Upper lobe of right lung (tissue), 1 donor: ENCODE measurements at regions not wholly inside any gene's neighbourhood (a gene's known extent, or its start where the extent isn't known, plus 50 kb on each side); places are given as distances from the start of the nearest gene placed in this dataset.
A peak's percentile ranks its signal among the peaks of the same experiment; 100 is the strongest.
"Not testable (repeated sequence)": the region's sequence is repeated elsewhere in the genome, so short reads cannot be mapped to it uniquely, and the experiment has no call there.

ENCODE experiments used
- ATAC-seq: fragments of 200-7000 bp; cut with Tn5 transposase; one replicate; pipeline ENCODE4 v1.9.1; 2020; ENCODE audit warnings: mild to moderate bottlenecking, moderate library complexity
- DNase-seq: peaks from one replicate; pipeline ENCODE4 v3.0.0-alpha.2; 2020
- H3K27ac ChIP-seq: fragments of 200-600 bp; one replicate; pipeline ENCODE4 v1.8.0; 2022
- H3K27me3 ChIP-seq: fragments of 200-600 bp; one replicate; pipeline ENCODE4 v1.8.0; 2022; ENCODE audit warnings: mild to moderate bottlenecking
- H3K36me3 ChIP-seq: fragments of 200-600 bp; one replicate; pipeline ENCODE4 v1.8.0; 2022
- H3K4me1 ChIP-seq: fragments of 200-600 bp; one replicate; pipeline ENCODE4 v1.8.0; 2022
- H3K4me3 ChIP-seq: fragments of 200-600 bp; one replicate; pipeline ENCODE4 v1.8.0; 2022; ENCODE audit warnings: mild to moderate bottlenecking
- H3K9me3 ChIP-seq: fragments of 200-600 bp; one replicate; pipeline ENCODE4 v1.8.0; 2022
- CTCF ChIP-seq: fragments of 200-600 bp; IDR thresholded peaks from one replicate; pipeline ENCODE4 v1.8.0; 2022; ENCODE audit warnings: antibody characterized with exemption
- intact Hi-C: fragments of 100-400 bp; cut with DNase I; formaldehyde crosslinking; loops from one replicate; pipeline ENCODE4 v1.11.0; 2022
- donor health status: DM: no; HTN: yes; CAD: no; lungs with severe emphysema.

GRCh38 chr2:89936559-89936958 is 1245.1 kb downstream of the RPIA start:
- H3K36me3 ChIP-seq, DNase-seq, H3K4me3 ChIP-seq, ATAC-seq, H3K4me1 ChIP-seq, H3K27ac ChIP-seq, intact Hi-C loops, H3K9me3 ChIP-seq, H3K27me3 ChIP-seq: not testable (repeated sequence)

GRCh38 chr2:89938756-89939155 is 1247.3 kb downstream of the RPIA start:
- ATAC-seq = peak; percentile 85

GRCh38 chr2:89944267-89944666 is 1252.8 kb downstream of the RPIA start:
- ATAC-seq, H3K36me3 ChIP-seq, intact Hi-C loops, DNase-seq, H3K4me1 ChIP-seq, H3K27ac ChIP-seq, H3K9me3 ChIP-seq, H3K27me3 ChIP-seq, H3K4me3 ChIP-seq: not testable (repeated sequence)

More at GRCh38 chr2:89938756-89939155, 1247.3 kb downstream of the RPIA start:
- H3K27ac ChIP-seq, intact Hi-C loops, DNase-seq, H3K4me1 ChIP-seq, H3K9me3 ChIP-seq, H3K36me3 ChIP-seq, H3K4me3 ChIP-seq, H3K27me3 ChIP-seq: not testable (repeated sequence)
- TF ChIP-seq CTCF = peak; percentile 33

- H3K27me3 ChIP-seq, H3K4me1 ChIP-seq, ATAC-seq, H3K9me3 ChIP-seq, H3K4me3 ChIP-seq, H3K27ac ChIP-seq, DNase-seq, H3K36me3 ChIP-seq, intact Hi-C loops: not testable (repeated sequence)
Measured at GRCh38 chr2:89945004-89945616, 1253.6 kb downstream of the RPIA start.

- intact Hi-C loops, H3K27ac ChIP-seq, ATAC-seq, H3K9me3 ChIP-seq, H3K4me1 ChIP-seq, H3K4me3 ChIP-seq, H3K27me3 ChIP-seq, H3K36me3 ChIP-seq, DNase-seq: not testable (repeated sequence)
Measured at GRCh38 chr2:89947208-89947815, 1255.8 kb downstream of the RPIA start.

- intact Hi-C loops, H3K27me3 ChIP-seq, ATAC-seq: not testable (repeated sequence)
Measured at GRCh38 chr2:89948102-89948501, 1256.6 kb downstream of the RPIA start.

DNA sequence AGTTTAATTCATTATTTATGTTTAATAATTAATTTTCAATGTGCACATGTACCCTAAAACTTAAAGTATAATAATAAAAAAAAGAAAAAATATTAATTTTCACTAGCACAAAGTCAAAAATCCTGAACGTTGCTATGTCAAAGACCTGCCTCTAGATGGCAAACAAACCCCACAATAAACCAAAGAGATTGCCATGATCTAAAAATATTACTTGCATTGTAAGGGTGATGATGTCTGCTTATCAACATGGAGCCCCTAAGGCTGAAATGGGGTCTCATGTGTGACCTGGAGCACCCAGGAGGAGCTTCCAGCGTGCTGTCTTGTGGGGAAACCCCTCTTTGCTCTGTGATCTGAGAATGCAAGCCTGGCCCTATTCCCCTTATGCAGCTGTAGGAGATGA is 1259.3 kb downstream of the RPIA start:
- DNase-seq, ATAC-seq, H3K9me3 ChIP-seq, intact Hi-C loops, H3K4me3 ChIP-seq, H3K27me3 ChIP-seq, H3K36me3 ChIP-seq, H3K27ac ChIP-seq, H3K4me1 ChIP-seq: not testable (repeated sequence)

More at GRCh38 chr2:89948102-89948501, 1256.6 kb downstream of the RPIA start:
- DNase-seq, H3K27ac ChIP-seq, H3K36me3 ChIP-seq, H3K4me1 ChIP-seq, H3K9me3 ChIP-seq, H3K4me3 ChIP-seq: not testable (repeated sequence)

DNA sequence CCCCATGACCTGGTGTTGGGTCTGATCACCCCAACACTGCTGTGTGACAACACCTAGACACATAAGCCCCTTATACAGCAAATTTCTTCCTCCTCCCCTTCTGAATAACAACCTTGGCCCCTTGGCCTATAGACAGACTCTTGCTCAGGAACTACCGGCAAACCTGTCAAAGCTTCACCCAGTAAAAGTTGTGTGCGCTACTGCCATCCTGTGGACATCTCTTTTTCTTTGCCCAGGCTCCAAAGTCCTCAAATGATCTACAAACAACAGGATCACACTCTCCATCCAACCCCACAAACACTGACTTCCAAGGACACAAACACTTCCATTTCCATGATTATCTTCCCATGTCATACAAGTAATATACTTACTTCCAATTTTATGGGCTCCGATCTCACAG is 1265.8 kb downstream of the RPIA start:
- H3K36me3 ChIP-seq, H3K27me3 ChIP-seq, ATAC-seq, DNase-seq, H3K9me3 ChIP-seq, H3K4me1 ChIP-seq, H3K4me3 ChIP-seq, intact Hi-C loops, H3K27ac ChIP-seq: not testable (repeated sequence)

DNA sequence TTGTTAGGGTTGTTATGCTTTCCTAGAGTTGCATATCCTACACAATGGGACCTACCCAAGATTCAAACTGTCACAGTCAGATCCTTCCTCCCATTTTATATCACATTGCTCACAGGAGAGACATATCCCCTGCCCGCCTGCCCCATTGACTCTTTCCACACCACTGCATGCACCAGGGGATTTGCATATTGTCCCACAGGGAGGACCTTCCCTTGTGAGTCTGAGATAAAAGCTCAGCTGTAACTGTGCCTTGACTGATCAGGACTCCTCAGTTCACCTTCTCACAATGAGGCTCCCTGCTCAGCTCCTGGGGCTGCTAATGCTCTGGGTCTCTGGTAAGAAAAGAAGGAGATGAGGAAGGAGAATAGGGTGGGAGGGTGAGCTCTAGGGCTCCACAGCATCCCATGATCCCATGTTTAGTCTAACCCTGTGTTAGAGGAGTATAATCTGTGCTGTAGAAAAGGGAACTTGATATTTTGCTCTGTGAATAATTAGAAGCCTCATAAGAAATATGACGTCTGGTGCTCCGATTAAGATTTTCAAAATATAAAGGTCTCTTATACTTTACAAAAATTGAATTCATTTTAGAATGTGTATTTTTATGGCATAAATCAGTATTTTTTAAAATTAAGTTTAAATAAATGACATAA is 1268.4 kb downstream of the RPIA start:
- H3K9me3 ChIP-seq, H3K4me3 ChIP-seq, DNase-seq, H3K27me3 ChIP-seq, H3K36me3 ChIP-seq, intact Hi-C loops, H3K27ac ChIP-seq, H3K4me1 ChIP-seq, ATAC-seq: not testable (repeated sequence)

- H3K9me3 ChIP-seq, DNase-seq, intact Hi-C loops, H3K27me3 ChIP-seq, H3K27ac ChIP-seq, ATAC-seq, H3K36me3 ChIP-seq, H3K4me3 ChIP-seq, H3K4me1 ChIP-seq: not testable (repeated sequence)
Measured at GRCh38 chr2:89960570-89960969, 1269.1 kb downstream of the RPIA start.

DNA sequence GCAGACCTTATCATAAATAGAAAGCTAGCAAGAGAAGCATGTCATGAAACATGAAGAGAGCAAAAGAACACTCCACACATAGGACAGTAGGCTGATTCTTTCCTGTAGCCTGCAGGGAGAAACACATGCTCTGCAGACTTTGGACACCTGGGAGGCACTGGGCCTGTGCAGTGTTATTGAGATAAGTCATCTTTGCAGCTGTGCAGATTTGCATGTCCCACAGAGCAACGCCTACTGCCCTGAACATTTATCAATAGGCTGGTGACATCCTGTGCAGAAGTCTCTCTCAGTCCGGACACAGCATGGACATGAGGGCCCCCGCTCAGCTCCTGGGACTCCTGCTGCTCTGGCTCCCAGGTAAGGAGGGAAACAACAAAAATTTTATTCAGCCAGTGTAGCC is 1277.1 kb downstream of the RPIA start:
- not testable (repeated sequence) for ATAC-seq, H3K4me3 ChIP-seq

DNA sequence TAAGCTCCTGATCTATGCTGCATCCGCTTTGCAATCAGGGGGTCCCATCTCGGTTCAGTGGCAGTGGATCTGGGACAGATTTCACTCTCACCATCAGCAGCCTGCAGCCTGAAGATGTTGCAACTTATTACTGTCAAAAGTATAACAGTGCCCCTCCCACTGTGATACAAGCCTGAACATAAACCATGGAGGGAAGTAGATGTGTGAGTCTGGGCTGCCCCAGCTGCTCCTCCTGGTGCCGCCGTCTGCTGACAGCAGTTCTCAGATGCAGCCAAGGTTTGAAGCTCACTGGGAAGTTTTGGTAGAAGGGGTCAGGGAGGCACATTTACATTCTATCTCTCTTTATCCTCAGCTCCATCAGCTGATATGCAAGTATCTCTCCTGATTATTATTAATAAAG is 1277.7 kb downstream of the RPIA start:
- H3K36me3 ChIP-seq, H3K27me3 ChIP-seq, DNase-seq, H3K4me1 ChIP-seq, H3K4me3 ChIP-seq, H3K9me3 ChIP-seq, H3K27ac ChIP-seq, intact Hi-C loops: not testable (repeated sequence)
- ATAC-seq = peak; percentile 41

More for the DNA sequence above, 1277.1 kb downstream of the RPIA start:
- H3K4me1 ChIP-seq, DNase-seq, H3K9me3 ChIP-seq, H3K27me3 ChIP-seq, intact Hi-C loops, H3K36me3 ChIP-seq, H3K27ac ChIP-seq: not testable (repeated sequence)

GRCh38 chr2:89973849-89974248 is 1282.4 kb downstream of the RPIA start:
- H3K27me3 ChIP-seq, H3K4me3 ChIP-seq, intact Hi-C loops, DNase-seq, ATAC-seq, H3K4me1 ChIP-seq, H3K36me3 ChIP-seq, H3K9me3 ChIP-seq, H3K27ac ChIP-seq: not testable (repeated sequence)
